Glomerular endothelial cell (primary cell): ENCODE measurements at regions not wholly inside any gene's neighbourhood (a gene's known extent, or its start where the extent isn't known, plus 50 kb on each side); places are given as distances from the start of the nearest gene placed in this dataset.

Source experiments
- DNase-seq: peaks from one replicate; pipeline ENCODE4 v3.0.0-alpha.2; 2011; ENCODE audit warnings: low read depth, low spot score; ENCODE audit errors: extremely low read depth

- DNase-seq: no peak
Observed at GRCh38 chr4:35950442-35950841, 293.9 kb downstream of the ARAP2 start.

DNA sequence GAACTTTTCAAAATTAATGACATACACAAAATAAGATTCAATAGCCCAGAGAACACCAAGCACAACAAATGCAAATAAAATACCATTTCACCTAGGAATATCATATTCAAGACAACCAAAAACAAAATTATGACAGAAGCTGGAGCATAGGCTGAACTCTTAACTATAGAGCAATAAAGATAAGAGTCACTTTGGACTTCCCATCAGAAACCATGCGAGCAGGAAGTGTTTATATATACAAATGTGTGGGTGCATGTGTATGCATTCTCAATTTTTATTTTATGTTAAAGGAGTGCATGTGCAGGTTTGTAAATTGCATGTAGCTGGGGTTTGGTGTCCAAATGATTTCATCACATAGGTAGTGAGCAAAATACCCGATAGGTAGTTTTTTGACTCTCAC is 291.6 kb downstream of the ARAP2 start:
- DNase-seq: no peak

DNA sequence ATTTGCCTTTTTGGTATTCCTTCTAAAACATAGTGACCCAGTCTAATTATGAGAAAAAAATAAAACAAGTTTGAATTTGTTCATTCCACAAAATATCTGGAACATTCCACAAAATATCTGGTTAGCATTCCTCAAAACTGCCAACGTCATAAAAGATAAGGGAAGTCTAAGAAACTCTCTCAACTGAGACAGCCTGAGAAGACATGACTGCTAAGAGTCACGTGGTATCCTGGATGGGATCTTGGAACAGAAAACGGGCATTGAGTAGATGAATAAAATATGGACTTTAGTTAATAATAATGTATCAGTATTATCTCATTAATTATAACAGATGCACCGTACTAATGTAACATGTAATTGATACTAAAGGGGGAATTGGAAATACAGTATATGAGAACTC is 280.9 kb downstream of the ARAP2 start:
- no peak for DNase-seq

DNA sequence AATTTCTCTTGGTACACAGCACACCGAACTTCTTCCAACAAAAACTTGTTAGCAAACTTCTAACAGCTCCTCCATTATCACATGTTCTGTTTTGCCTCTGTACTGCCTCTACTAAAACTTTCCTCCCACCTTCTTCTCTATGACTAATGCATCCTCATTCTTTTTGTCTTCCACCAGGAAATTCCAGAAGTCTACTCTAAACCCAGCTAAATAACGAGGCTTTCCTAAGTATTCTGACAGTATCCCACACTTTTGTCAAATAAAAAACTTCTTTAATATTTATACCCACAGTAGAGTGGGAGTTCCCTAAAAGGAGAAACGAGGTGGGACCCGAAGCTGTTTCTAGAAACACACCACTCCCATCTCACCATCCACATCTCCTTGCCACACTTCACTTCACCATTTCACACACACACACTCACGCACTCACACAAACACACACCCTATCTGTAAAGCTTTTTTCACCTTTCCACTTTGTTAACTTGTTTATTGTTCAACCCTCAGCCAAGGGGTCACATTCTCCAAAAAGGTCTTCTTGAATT is 280.3 kb downstream of the ARAP2 start:
- no peak for DNase-seq

DNA sequence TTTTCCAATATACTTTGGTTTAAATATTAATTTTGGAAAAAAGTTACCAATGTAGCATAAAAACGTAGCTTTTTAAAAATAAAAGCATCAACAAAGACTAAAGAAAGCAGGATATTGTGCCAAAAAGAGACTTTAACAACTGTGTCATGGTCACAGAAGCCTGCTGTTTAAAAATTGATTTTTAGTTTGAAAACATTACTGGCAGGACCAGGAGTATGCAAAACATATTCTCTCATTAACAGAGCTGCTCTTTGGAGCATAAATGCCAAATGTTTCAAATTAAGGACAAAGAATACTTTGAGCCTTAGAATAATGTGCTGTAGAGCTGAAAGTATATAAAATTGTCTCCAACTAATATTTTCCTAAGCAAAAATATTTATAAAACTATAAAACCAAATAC is 279.0 kb downstream of the ARAP2 start:
- no peak for DNase-seq

GRCh38 chr4:35966566-35966965 is 277.7 kb downstream of the ARAP2 start:
- no peak for DNase-seq

GRCh38 chr4:35970366-35970960 is 273.9 kb downstream of the ARAP2 start:
- DNase-seq: no peak

DNA sequence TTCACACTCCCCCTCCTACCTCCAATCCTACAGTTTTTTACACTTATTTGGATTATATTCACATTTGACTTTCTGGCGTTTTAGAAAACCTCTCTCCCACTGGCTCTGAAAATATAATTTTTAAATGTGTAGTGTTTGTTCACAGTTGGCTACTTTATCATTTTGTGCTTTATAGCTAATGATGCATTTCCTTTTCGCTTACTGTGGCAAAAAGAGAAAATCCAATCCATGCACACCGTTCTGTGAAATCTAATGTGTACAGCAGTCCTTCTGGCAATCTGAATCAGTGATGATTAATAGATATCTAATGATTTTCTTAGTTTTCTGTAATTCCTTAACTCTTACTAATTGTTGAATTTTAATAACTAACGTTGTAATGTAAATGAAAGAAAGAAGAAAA is 271.5 kb downstream of the ARAP2 start:
- DNase-seq: no peak

DNA sequence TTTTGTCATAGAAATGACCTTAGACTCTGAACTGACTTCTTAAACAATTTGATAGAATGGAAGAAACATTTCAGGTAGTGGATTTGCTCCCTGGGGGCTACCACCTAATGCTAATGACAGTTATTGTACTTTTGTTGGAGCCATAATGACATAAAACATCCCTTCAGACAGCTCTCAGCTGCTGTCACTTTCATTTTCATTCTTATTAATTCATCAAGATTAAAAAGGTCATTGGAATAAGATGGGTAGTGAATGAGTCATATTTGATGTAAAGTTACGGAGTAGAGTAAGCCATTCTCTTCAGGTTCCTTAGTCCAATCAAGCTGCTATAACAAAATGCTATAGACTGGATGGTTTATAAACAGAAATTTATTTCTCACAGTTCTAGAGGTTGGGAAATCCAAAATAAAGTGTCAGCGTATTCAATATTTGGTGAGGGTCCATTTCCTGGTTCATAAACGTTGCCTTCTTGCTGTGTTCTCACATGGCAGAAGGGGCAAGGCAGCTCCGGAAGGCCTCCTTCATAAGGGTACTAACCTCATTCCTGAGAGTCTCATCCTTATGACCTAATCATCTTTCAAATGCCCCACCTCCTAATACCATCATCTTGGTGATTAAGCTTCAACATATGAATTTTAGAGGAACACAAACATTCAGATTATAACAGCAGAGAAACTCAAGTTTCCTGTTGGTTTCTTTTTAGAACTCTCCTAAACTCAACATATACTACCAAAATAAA is 268.5 kb downstream of the ARAP2 start:
- DNase-seq: no peak

DNA sequence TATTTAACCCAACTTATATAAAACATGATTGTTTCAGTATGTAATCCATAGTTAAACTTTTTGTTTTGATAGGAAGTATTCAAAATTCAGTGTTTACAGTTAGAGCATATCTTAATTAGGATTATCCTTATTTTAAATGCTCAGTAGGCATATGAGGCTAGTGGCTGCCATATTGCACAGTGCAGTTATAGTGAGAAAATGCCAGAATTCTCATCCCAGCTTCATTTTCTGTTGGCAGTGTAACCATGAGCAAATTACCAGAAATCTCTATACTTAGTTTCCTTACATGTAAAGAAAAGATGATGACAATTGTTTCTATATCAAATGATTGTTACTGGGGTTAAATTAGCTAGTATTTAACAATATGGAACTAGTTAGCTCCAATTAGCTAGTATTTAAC is 265.8 kb downstream of the ARAP2 start:
- no peak for DNase-seq

DNA sequence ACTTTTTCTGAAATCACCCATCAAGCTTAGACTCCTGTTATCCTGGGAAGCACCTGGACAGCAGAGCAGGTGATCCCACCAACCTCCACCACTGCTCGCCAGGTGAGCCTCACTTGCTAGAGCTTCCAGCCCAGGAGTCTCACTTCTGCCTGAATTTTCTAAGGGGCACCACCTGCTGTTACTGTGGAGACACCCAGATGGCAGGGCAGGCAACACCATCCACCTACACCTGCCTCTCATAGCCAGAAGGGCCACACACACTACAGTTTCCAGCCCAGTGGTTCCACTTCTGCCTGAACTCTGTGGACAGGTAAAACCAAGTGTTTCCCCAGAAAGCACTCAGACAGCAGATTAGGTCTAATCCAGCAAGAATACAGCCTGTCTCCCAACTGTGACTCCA is 262.0 kb downstream of the ARAP2 start:
- no peak for DNase-seq

- no peak for DNase-seq
Observed at GRCh38 chr4:35986537-35986936, 257.8 kb downstream of the ARAP2 start.

DNA sequence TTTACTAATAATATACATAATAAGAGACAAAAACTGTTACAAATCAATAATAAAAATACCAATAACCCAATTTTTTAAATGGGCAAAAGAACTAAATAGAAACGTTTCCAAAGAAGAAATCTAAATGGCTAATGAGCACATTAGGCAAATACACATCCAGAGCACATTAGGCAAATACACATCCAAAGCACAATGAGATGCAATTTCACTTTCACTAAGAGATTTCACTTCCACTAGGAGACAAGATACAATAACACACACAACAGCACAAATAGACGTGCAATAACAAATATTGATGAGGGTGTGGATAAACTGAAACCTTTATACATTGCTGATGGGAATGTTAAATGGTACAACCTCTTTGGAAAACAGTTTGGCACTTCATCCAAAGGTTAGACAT is 250.7 kb downstream of the ARAP2 start:
- no peak for DNase-seq

DNA sequence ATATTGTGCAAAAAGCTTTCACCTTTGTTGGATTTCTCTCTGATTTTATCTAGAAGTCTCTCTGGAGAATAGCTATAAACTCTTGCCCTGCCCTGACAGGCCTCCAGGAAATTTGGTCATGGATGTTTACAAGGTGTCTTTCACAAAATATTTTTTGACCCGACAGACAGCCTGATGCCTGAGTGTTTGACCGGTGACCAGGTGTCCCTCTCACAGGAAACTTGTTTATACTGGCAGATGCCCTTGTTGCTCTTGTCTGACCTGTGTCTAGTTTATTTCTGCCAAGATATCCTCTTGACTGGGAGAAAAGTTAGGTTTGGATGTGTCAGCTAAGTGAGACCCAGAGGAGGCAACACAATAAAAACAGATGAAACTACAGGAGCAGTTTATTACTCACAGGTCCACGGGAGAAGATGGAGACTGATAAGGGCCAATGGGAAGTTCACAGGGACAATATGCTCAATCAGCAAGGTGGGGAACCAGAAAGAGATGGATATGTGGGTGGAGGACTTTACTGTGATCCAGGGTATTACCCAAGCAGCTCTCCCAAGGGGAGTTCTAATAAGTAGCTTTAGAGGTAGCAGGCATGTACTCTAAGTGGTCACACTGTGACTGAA is 243.3 kb downstream of the ARAP2 start:
- no peak for DNase-seq

- DNase-seq: no peak
Observed at GRCh38 chr4:36003051-36003450, 241.3 kb downstream of the ARAP2 start.

- no peak for DNase-seq
Observed at GRCh38 chr4:36004204-36004851, 240.0 kb downstream of the ARAP2 start.

DNA sequence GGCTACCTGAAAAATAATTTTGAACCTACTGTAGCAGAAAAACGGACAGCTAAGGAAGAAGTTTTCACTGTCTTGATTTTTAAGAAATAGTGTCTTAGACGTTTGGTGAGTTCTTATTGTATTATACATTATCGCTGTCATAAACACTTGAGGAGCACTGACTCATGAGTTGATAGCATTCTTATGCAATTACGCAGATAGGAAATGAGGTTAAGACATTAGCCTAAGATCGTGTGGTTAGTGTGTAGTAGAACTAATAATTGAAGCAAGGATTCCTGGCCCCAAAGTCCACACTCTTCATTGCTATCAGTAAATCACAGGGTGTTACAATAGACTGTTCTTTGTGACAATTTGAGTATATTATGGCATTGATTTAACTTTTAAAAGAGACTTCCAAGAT is 238.1 kb downstream of the ARAP2 start:
- DNase-seq: no peak

GRCh38 chr4:36010397-36010929 is 233.9 kb downstream of the ARAP2 start:
- no peak for DNase-seq

DNA sequence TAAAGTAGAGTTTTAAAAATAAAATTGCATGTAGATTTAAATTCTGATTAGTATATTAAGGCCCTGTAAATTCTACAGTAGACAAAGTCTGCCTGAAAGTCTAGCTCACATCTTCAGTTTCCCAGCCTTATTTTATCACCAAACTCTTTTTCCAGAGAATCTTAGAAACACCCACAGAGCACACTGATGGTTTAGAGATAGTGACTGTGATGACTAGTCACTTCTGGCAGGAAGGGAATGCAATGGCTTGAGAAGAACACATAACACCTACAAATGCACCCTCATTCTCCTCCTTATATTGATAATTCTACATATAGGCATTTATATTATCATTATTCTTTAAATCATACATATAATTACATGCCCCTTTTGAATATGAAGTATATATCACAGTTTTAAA is 232.9 kb downstream of the ARAP2 start:
- DNase-seq: no peak

DNA sequence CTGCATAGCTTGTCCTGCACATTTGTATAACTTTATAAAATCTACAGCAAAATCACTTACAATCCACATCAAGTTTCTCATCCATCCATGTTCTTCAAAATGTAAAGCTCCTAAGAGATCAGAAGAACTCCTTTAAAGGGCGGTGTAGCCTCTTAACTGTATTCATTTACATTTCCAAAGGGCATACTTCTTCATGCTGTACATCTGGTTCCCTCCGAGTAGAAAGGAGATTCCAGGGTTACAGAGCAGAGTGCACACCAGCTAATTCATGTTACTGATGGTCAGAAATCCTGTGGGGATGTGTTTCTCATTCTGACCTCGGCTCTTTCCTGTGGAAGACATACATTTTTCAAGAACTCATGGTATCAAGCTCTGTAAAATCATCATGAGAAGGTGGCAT is 231.8 kb downstream of the ARAP2 start:
- no peak for DNase-seq

GRCh38 chr4:36013206-36013605 is 231.1 kb downstream of the ARAP2 start:
- no peak for DNase-seq
